ENCODE measurements at regions not wholly inside any gene's neighbourhood (a gene's known extent, or its start where the extent isn't known, plus 50 kb on each side); places are given as distances from the start of the nearest gene placed in this dataset.

DNA sequence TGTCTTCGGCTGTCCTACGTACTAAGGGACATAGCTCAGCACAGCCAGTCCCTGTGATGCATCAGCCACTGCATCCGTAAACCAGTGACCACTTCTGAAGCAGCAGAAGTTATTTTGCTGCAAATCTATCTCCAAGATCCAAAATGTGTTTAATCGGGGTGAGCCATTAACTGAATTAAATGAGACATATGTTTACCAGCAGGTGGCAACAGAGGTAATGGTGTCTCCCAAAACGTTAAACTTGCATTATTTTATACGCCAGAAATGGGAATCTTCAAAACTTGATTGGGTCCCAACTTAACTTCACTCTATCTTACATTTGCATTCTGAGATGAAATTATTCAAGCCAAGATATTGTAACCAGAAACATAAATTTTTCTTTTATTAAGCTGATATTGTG lies 75.3 kb upstream of the BOC start:
- Histone ChIP-seq H4K20me1 (ENCODE audit: insufficient read depth, low read depth, low read length) (no peaks in the 10 kb centered on the region), H3K9ac (ENCODE audit: low read length) (no peak overlapping the region), H3K27ac (ENCODE audit: low read length) (no peak overlapping the region), H3K4me3 (ENCODE audit: low read length) (no peak overlapping the region), H3K4me1 (ENCODE audit: low read length) (no peaks in the 10 kb centered on the region), H3K36me3 (ENCODE audit: insufficient read depth, low read length) (no peaks in the 10 kb centered on the region), H2AFZ (ENCODE audit: low read length) (no peak overlapping the region), H3K4me2 (ENCODE audit: low read depth, low read length, poor library complexity, severe bottlenecking) (no peak overlapping the region), H3K9me2 (replicated peaks; ENCODE audit: insufficient read depth, low read length) (no peaks in the 10 kb centered on the region), H3K79me2 (ENCODE audit: low read length) (no peaks in the 10 kb centered on the region), H3K9me3 (ENCODE audit: low read length) (no peaks in the 10 kb centered on the region), H3K27me3 (ENCODE audit: low read length) (no peaks in the 10 kb centered on the region)
- DNase-seq = peak; percentile 62

DNA sequence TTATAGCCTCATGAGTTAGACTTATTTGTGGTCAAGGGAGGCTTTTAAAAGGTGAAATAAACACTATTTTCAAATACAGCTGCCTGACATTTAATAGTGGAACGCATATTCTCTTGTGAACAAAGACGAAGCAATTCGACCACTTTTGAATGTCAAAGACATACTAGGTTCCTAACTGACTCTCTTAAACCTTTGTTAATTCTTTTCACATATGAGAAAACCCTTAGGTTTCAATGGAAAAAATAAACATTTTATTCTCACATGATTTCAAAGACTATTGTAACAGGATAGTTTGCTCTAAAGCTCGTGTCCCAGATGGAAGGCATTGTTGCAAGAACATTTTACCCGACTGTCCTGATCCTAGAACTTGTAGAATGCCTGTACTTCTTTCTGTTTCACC lies 74.8 kb upstream of the BOC start:
- Histone ChIP-seq H3K36me3 (ENCODE audit: insufficient read depth, low read length) (no peaks in the 10 kb centered on the region), H2AFZ (ENCODE audit: low read length) (no peak overlapping the region), H3K27ac (ENCODE audit: low read length) (no peak overlapping the region), H3K9me2 (replicated peaks; ENCODE audit: insufficient read depth, low read length) (no peaks in the 10 kb centered on the region), H3K27me3 (ENCODE audit: low read length) (no peaks in the 10 kb centered on the region), H3K9me3 (ENCODE audit: low read length) (no peaks in the 10 kb centered on the region), H3K9ac (ENCODE audit: low read length) (no peak overlapping the region), H3K4me1 (ENCODE audit: low read length) (no peaks in the 10 kb centered on the region), H3K4me2 (ENCODE audit: low read depth, low read length, poor library complexity, severe bottlenecking) (no peak overlapping the region), H4K20me1 (ENCODE audit: insufficient read depth, low read depth, low read length) (no peaks in the 10 kb centered on the region), H3K79me2 (ENCODE audit: low read length) (no peaks in the 10 kb centered on the region), H3K4me3 (ENCODE audit: low read length) (no peak overlapping the region)
- DNase-seq = no peak

DNA sequence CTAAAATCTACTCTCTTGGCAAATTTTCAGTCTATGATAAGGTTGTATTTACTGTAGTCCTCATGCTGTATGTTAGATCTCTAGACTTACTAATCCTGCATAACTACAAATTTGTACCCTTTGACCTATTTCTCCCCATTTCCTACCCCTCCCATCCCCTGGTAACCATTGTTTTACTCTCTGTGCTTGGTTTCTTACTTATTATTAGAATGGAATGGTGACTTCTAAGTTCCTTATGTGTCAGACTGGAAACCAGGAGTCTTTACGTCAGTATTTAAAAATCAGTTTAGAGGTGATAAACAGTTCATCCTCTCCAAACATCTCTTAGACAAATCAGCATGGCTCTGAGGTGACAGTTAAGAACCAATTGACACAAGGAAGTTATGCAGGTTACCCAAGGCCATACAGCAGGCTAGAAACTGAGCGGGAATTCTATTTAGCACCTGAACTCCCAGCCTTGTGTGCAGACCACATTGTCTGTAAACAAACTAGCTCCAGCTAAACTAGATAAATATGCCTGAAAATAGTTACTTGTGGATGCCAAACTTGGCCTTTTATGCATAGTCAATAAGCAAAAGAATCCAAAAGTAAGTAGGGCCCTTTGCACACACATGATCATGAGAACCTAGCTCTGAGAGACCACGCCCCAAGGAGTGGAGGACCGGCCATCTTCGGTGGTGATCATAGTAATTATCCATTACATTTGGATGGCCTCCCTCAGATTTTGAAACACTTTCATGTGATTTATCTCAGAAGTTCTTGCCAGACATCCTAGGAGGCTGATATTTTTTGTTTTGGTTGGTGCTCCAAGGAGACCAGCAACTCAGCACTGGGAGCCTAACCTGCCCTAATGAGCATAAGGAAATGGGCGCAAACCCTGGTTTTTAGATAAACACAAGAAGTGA lies 72.3 kb upstream of the BOC start:
- no peaks in the 10 kb centered on the region for H3K9me2 ChIP-seq (replicated peaks; ENCODE audit: insufficient read depth, low read length)
- H3K27me3 ChIP-seq (ENCODE audit: low read length) = no peaks in the 10 kb centered on the region
- H3K9me3 ChIP-seq (ENCODE audit: low read length) = no peaks in the 10 kb centered on the region
- H3K9ac ChIP-seq (ENCODE audit: low read length) = no peak overlapping the region
- no peaks in the 10 kb centered on the region for H3K4me1 ChIP-seq (ENCODE audit: low read length)
- H3K36me3 ChIP-seq (ENCODE audit: insufficient read depth, low read length) = no peaks in the 10 kb centered on the region
- no peaks in the 10 kb centered on the region for H3K79me2 ChIP-seq (ENCODE audit: low read length)
- no peak overlapping the region for H2AFZ ChIP-seq (ENCODE audit: low read length)
- no peak for DNase-seq
- no peak overlapping the region for H3K27ac ChIP-seq (ENCODE audit: low read length)
- H3K4me3 ChIP-seq (ENCODE audit: low read length) = no peak overlapping the region
- no peaks in the 10 kb centered on the region for H4K20me1 ChIP-seq (ENCODE audit: insufficient read depth, low read depth, low read length)
- H3K4me2 ChIP-seq (ENCODE audit: low read depth, low read length, poor library complexity, severe bottlenecking) = no peak overlapping the region

DNA sequence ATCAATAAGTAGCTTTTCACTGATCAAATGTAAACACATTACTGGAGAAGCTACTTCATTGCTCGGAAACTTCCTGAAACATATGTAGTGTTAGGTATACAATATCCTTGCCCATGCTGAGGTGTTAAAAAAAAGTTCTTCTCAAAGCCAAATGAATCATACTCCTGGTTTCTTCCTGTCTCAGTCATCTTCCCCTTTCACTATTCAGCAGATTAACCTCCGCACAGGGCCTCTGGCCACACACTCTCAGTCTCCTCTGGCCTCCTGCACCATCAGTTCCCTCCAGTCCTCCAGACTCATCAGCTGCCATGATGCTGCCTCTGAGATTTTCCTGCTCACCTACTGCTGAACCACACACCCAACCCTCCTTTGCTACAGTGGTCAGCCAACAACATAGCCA lies 70.5 kb upstream of the BOC start:
- Histone ChIP-seq H3K9me2 (replicated peaks; ENCODE audit: insufficient read depth, low read length) (no peaks in the 10 kb centered on the region), H4K20me1 (ENCODE audit: insufficient read depth, low read depth, low read length) (no peaks in the 10 kb centered on the region), H3K4me2 (ENCODE audit: low read depth, low read length, poor library complexity, severe bottlenecking) (no peak overlapping the region), H3K9me3 (ENCODE audit: low read length) (no peaks in the 10 kb centered on the region), H3K9ac (ENCODE audit: low read length) (no peak overlapping the region), H3K27ac (ENCODE audit: low read length) (no peak overlapping the region), H3K27me3 (ENCODE audit: low read length) (no peaks in the 10 kb centered on the region), H2AFZ (ENCODE audit: low read length) (no peak overlapping the region), H3K4me3 (ENCODE audit: low read length) (no peak overlapping the region), H3K79me2 (ENCODE audit: low read length) (no peaks in the 10 kb centered on the region), H3K36me3 (ENCODE audit: insufficient read depth, low read length) (no peaks in the 10 kb centered on the region), H3K4me1 (ENCODE audit: low read length) (no peaks in the 10 kb centered on the region)
- DNase-seq = no peak

DNA sequence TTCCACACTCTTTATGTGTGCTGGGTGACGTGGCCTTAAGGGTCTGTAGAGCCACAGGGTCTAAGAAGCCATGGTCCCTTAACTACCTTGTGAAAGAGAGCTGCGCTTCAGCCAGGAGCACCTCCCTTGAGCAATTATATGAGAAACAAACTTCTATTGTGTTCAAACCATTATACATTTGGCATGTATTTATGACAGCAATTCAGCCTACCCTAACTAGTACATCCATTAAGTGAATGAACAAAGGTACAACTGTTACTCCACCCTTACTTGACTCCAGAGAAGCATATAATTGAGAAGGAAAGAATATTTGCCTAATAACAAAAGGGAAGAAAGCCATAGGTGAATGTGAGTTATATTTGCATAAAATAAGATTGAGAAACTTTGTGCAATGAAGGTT lies 69.8 kb upstream of the BOC start:
- H3K9ac ChIP-seq (ENCODE audit: low read length) = no peak overlapping the region
- no peak overlapping the region for H3K4me3 ChIP-seq (ENCODE audit: low read length)
- no peaks in the 10 kb centered on the region for H3K36me3 ChIP-seq (ENCODE audit: insufficient read depth, low read length)
- H3K27ac ChIP-seq (ENCODE audit: low read length) = no peak overlapping the region
- no peaks in the 10 kb centered on the region for H3K9me3 ChIP-seq (ENCODE audit: low read length)
- no peak overlapping the region for H2AFZ ChIP-seq (ENCODE audit: low read length)
- no peaks in the 10 kb centered on the region for H3K79me2 ChIP-seq (ENCODE audit: low read length)
- no peaks in the 10 kb centered on the region for H4K20me1 ChIP-seq (ENCODE audit: insufficient read depth, low read depth, low read length)
- no peaks in the 10 kb centered on the region for H3K27me3 ChIP-seq (ENCODE audit: low read length)
- no peaks in the 10 kb centered on the region for H3K4me1 ChIP-seq (ENCODE audit: low read length)
- DNase-seq = no peak
- H3K9me2 ChIP-seq (replicated peaks; ENCODE audit: insufficient read depth, low read length) = no peaks in the 10 kb centered on the region
- H3K4me2 ChIP-seq (ENCODE audit: low read depth, low read length, poor library complexity, severe bottlenecking) = no peak overlapping the region

DNA sequence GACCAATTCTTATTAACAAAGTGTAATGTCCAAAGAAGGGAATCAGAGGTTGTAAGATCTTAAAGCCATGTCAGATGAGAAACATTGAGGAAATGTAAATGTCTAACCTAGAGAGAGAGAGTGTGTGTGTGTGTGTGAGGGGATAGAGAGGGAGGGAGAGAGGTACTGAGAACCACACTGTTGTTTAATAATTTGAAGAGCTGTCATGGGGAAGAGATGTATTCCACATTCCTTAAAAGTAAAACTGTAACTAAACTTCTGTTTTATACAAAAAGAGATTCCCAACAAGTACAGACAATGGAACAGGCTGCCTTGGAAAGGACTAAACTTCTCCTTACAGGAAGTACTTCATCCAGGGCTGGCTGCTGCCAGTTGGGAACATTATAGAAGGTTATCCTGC lies 68.9 kb upstream of the BOC start:
- no peaks in the 10 kb centered on the region for H4K20me1 ChIP-seq (ENCODE audit: insufficient read depth, low read depth, low read length)
- H3K4me3 ChIP-seq (ENCODE audit: low read length) = no peak overlapping the region
- no peaks in the 10 kb centered on the region for H3K27me3 ChIP-seq (ENCODE audit: low read length)
- no peaks in the 10 kb centered on the region for H3K9me2 ChIP-seq (replicated peaks; ENCODE audit: insufficient read depth, low read length)
- H3K79me2 ChIP-seq (ENCODE audit: low read length) = no peaks in the 10 kb centered on the region
- DNase-seq = no peak
- no peak overlapping the region for H3K27ac ChIP-seq (ENCODE audit: low read length)
- H3K4me2 ChIP-seq (ENCODE audit: low read depth, low read length, poor library complexity, severe bottlenecking) = no peak overlapping the region
- H3K9me3 ChIP-seq (ENCODE audit: low read length) = no peaks in the 10 kb centered on the region
- no peak overlapping the region for H2AFZ ChIP-seq (ENCODE audit: low read length)
- no peaks in the 10 kb centered on the region for H3K36me3 ChIP-seq (ENCODE audit: insufficient read depth, low read length)
- no peak overlapping the region for H3K9ac ChIP-seq (ENCODE audit: low read length)
- H3K4me1 ChIP-seq (ENCODE audit: low read length) = no peaks in the 10 kb centered on the region

DNA sequence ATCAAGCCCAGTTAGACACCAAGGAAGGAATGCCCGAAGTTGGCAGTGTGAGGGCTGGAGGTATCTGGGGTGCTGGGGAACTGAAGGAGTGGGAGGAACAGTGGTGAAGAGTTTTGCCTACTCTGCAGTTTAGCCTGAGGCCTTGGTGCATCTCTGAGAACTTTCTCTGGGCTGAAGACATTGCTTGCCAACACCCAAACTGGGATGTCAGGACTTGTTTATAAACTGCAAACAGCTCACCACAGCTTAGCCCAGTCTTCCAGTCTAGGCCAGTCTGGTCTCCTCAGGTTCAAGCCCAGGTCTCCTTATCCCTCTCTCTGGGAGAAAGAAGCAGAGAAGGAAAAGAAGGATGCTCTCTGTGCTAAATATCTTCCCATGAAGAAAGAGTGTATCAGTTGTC lies 68.0 kb upstream of the BOC start:
- H3K79me2 ChIP-seq (ENCODE audit: low read length) = no peaks in the 10 kb centered on the region
- H3K4me2 ChIP-seq (ENCODE audit: low read depth, low read length, poor library complexity, severe bottlenecking) = no peak overlapping the region
- H3K9me3 ChIP-seq (ENCODE audit: low read length) = no peaks in the 10 kb centered on the region
- H3K4me3 ChIP-seq (ENCODE audit: low read length) = no peak overlapping the region
- H3K27ac ChIP-seq (ENCODE audit: low read length) = no peak overlapping the region
- no peaks in the 10 kb centered on the region for H3K4me1 ChIP-seq (ENCODE audit: low read length)
- no peaks in the 10 kb centered on the region for H3K36me3 ChIP-seq (ENCODE audit: insufficient read depth, low read length)
- DNase-seq = no peak
- no peak overlapping the region for H2AFZ ChIP-seq (ENCODE audit: low read length)
- H3K9ac ChIP-seq (ENCODE audit: low read length) = no peak overlapping the region
- H3K27me3 ChIP-seq (ENCODE audit: low read length) = no peaks in the 10 kb centered on the region
- H3K9me2 ChIP-seq (replicated peaks; ENCODE audit: insufficient read depth, low read length) = no peaks in the 10 kb centered on the region
- H4K20me1 ChIP-seq (ENCODE audit: insufficient read depth, low read depth, low read length) = no peaks in the 10 kb centered on the region

DNA sequence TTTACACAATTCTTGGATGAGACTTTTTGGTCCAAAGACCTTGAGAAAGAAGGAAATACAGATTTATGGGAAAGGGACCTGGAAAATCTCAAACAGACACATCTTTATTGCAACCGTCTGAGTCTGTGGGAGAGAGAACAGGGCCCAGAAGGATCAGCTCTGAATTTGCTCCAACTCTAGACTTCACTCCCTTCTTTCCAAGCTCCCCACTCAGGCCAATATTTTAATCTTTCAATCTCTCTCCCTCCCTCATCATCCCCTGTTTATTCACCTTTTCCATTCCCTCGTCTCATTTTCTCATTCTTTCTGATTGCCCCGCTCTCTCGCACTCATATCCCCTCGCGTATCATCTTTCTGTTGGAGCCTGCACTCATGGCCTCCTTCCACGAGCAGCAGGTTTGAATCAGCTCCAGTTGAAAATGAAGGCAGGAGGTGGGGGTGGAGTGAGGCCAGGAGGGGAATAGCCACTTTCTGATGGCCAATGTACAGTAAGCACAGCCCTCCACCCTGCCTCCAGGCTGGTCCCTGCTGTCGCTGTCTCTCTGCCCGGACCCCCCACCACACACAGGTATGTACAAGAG lies 63.6 kb upstream of the BOC start:
- H3K9ac ChIP-seq (ENCODE audit: low read length) = no peak overlapping the region
- H2AFZ ChIP-seq (ENCODE audit: low read length) = no peak overlapping the region
- H3K4me3 ChIP-seq (ENCODE audit: low read length) = no peak overlapping the region
- H3K27ac ChIP-seq (ENCODE audit: low read length) = no peak overlapping the region
- no peaks in the 10 kb centered on the region for H3K9me3 ChIP-seq (ENCODE audit: low read length)
- no peak for DNase-seq
- H4K20me1 ChIP-seq (ENCODE audit: insufficient read depth, low read depth, low read length) = no peaks in the 10 kb centered on the region
- no peak overlapping the region for H3K4me2 ChIP-seq (ENCODE audit: low read depth, low read length, poor library complexity, severe bottlenecking)
- H3K4me1 ChIP-seq (ENCODE audit: low read length) = no peaks in the 10 kb centered on the region
- H3K79me2 ChIP-seq (ENCODE audit: low read length) = no peaks in the 10 kb centered on the region
- no peaks in the 10 kb centered on the region for H3K9me2 ChIP-seq (replicated peaks; ENCODE audit: insufficient read depth, low read length)
- no peaks in the 10 kb centered on the region for H3K36me3 ChIP-seq (ENCODE audit: insufficient read depth, low read length)
- no peaks in the 10 kb centered on the region for H3K27me3 ChIP-seq (ENCODE audit: low read length)
